Calu3 (cell line): ENCODE measurements at regions not wholly inside any gene's neighbourhood (a gene's known extent, or its start where the extent isn't known, plus 50 kb on each side); places are given as distances from the start of the nearest gene placed in this dataset.

Experiments used
- BruUV-seq: library from RNA; stranded (reverse); fragments of 400-500 nt; replicated peaks from 2 replicates; lab custom pipeline; 2021; lab: Mats Ljungman, UMichigan
- CTCF ChIA-PET: fragments of 300-600 bp; sonication (Branson Sonifier 250); formaldehyde crosslinking; loops from one replicate; lab custom pipeline; 2022; ENCODE audit warnings: antibody characterized with exemption; lab: Charles Lee
- DNase-seq: peaks from one replicate; pipeline ENCODE4 v3.0.0; 2022
- H3K27ac Mint-ChIP-seq: one replicate; pipeline ENCODE4 v1.8.0; 2022; ENCODE audit warnings: mixed read lengths; ENCODE audit not compliant: unreplicated experiment
- H3K27me3 Mint-ChIP-seq: one replicate; pipeline ENCODE4 v1.8.0; 2022; ENCODE audit warnings: mixed read lengths; ENCODE audit not compliant: unreplicated experiment
- H3K36me3 Mint-ChIP-seq: one replicate; pipeline ENCODE4 v1.8.0; 2022; ENCODE audit warnings: mild to moderate bottlenecking, moderate library complexity, mixed read lengths; ENCODE audit not compliant: insufficient read depth, unreplicated experiment
- H3K4me1 Mint-ChIP-seq: one replicate; pipeline ENCODE4 v1.8.0; 2022; ENCODE audit warnings: mild to moderate bottlenecking, low read depth, mixed read lengths; ENCODE audit not compliant: unreplicated experiment
- H3K4me3 Mint-ChIP-seq: one replicate; pipeline ENCODE4 v1.8.0; 2022; ENCODE audit warnings: mild to moderate bottlenecking, low read depth, moderate library complexity, mixed read lengths; ENCODE audit not compliant: unreplicated experiment
- H3K9me3 Mint-ChIP-seq: one replicate; pipeline ENCODE4 v1.8.0; 2022; ENCODE audit warnings: low read depth, mixed read lengths; ENCODE audit not compliant: unreplicated experiment
- CTCF ChIP-seq: fragments of 200-600 bp; IDR thresholded peaks from one replicate; pipeline ENCODE4 v1.8.0; 2022; ENCODE audit warnings: antibody characterized with exemption; ENCODE audit not compliant: unreplicated experiment
- intact Hi-C: fragments of 100-400 bp; cut with micrococcal nuclease; formaldehyde crosslinking; loops from one replicate; pipeline ENCODE4 v1.10.0; 2022; ENCODE audit not compliant: unreplicated experiment

- H3K4me1 Mint-ChIP-seq = no peaks in the 10 kb centered on the region
Observed at GRCh38 chr9:547314-547713, 294.2 kb upstream of the DMRT1 start.

DNA sequence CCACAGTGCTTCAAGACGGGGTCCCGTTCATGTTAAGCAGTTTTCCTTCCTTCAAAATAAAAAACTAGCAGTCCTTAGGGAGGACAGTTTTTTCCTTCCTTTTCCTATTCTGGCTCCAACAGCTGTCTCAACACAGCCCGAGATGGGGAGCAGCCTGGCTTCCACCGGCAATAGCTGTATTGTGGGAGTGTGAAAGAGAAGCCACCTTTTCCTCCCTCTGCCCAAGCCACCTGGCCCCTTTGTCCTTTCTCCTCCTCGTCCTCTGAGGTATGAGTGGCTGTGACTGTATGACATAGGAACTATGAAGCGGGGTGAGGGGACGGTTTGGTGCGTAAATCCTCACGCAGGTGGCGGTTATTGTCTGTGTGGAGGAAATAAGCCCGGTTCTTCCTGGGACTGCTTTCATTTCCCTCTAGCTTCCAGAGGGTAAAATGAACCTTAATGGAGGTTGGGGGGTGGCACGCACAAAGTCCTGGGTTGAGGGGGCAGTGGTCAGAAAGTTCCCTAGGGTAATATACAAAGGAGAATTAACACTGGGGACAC is 292.0 kb upstream of the DMRT1 start:
- Mint-ChIP-seq H3K27ac (no peak overlapping the region), H3K4me1 (no peaks in the 10 kb centered on the region), H3K9me3 (no peaks in the 10 kb centered on the region), H3K4me3 (no peak overlapping the region), H3K27me3 (no peaks in the 10 kb centered on the region), H3K36me3 (no peaks in the 10 kb centered on the region)
- no TSS peak for BruUV-seq
- intact Hi-C loops = loop anchor here (5.0 kb wide), 1 partner anchor 162 kb away; no protein-coding TSS in a partner anchor
- TF ChIP-seq CTCF = no peak
- CTCF ChIA-PET = no interaction called here
- no peak for DNase-seq

More at GRCh38 chr9:547314-547713, 294.2 kb upstream of the DMRT1 start:
- no TSS peak for BruUV-seq
- TF ChIP-seq CTCF = no peak
- no peaks in the 10 kb centered on the region for H3K9me3 Mint-ChIP-seq
- no peak for DNase-seq
- no peaks in the 10 kb centered on the region for H3K36me3 Mint-ChIP-seq
- no peak overlapping the region for H3K27ac Mint-ChIP-seq
- no peak overlapping the region for H3K4me3 Mint-ChIP-seq
- intact Hi-C loops = loop anchor here (5.0 kb wide), 1 partner anchor 160 kb away; no protein-coding TSS in a partner anchor
- no peaks in the 10 kb centered on the region for H3K27me3 Mint-ChIP-seq
- CTCF ChIA-PET = no interaction called here

DNA sequence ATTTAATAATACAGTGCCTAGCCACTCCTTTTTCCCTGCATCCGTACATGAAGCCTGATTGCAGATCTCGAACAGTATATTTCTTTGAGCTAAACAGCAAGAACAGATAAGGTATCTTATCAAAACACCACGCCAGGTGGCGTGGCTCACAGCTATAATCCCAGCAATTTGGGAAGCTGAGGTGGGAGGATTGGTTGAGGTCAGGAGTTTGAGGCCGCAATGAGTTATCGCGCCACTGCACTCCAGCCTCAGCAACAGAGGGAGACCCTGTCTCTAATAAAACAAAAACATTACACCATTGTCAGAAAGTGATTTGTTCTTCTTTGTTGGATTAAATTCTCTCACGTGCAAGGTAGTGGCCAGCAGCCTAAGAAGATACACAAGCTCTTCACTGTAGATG is 291.2 kb upstream of the DMRT1 start:
- H3K4me1 Mint-ChIP-seq = no peaks in the 10 kb centered on the region
- TF ChIP-seq CTCF = no peak
- CTCF ChIA-PET = interaction anchor here (0.6 kb wide), 1 partner anchor 335 kb away, joined by 3 read pairs; no protein-coding TSS in a partner anchor

GRCh38 chr9:551986-552929 is 289.2 kb upstream of the DMRT1 start:
- Mint-ChIP-seq H3K4me1 (no peaks in the 10 kb centered on the region), H3K27ac (no peak overlapping the region), H3K4me3 (no peak overlapping the region), H3K9me3 (no peaks in the 10 kb centered on the region), H3K36me3 (no peaks in the 10 kb centered on the region), H3K27me3 (no peaks in the 10 kb centered on the region)
- BruUV-seq = no TSS peak
- intact Hi-C loops = no loop called here
- no peak for DNase-seq
- TF ChIP-seq CTCF = no peak
- CTCF ChIA-PET = no interaction called here

More for the DNA sequence above, 291.2 kb upstream of the DMRT1 start:
- no peak for DNase-seq
- no peaks in the 10 kb centered on the region for H3K9me3 Mint-ChIP-seq
- no peak overlapping the region for H3K27ac Mint-ChIP-seq
- intact Hi-C loops = no loop called here
- no peak overlapping the region for H3K4me3 Mint-ChIP-seq
- no peaks in the 10 kb centered on the region for H3K27me3 Mint-ChIP-seq
- no TSS peak for BruUV-seq
- H3K36me3 Mint-ChIP-seq = no peaks in the 10 kb centered on the region
